Ishikawa (cell line): ENCODE measurements at regions not wholly inside any gene's neighbourhood (a gene's known extent, or its start where the extent isn't known, plus 50 kb on each side); places are given as distances from the start of the nearest gene placed in this dataset.

Experiments
- EP300 ChIP-seq: IDR thresholded peaks from 2 replicates; pipeline ENCODE4 v1.6.1; 2012; ENCODE audit warnings: borderline replicate concordance
- NFIC ChIP-seq: IDR thresholded peaks from 2 replicates; pipeline ENCODE4 v1.6.1; 2012
- TCF12 ChIP-seq: IDR thresholded peaks from 2 replicates; pipeline ENCODE4 v1.6.1; 2012; ENCODE audit warnings: low read depth
- TF ChIP-seq, protein P1 (sequence below): IDR thresholded peaks from 2 replicates; pipeline ENCODE4 v1.6.1; 2012

DNA sequence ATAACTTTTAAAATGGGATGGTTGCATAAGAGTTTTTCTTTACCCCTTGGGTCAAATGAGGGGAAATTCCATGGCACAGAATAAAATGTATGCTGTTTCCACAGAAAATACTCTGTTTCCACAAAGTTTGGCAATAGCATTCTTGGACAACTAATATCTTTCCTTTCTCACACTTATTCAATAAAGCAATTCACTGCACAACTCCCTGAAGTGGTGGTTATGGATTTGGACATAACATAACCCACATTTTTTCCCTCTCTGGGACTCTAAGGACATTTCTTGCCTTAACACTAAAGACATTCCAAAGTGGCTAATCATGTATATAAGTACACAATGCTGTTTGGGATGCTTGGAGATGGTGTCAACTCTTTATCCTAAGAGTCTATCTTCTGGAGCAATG is 51.7 kb upstream of the GPM6B start:
- no peak for TF ChIP-seq EP300
- no peak for TF ChIP-seq TCF12
- TF ChIP-seq NFIC = no peak
- TF ChIP-seq, protein P1, sequence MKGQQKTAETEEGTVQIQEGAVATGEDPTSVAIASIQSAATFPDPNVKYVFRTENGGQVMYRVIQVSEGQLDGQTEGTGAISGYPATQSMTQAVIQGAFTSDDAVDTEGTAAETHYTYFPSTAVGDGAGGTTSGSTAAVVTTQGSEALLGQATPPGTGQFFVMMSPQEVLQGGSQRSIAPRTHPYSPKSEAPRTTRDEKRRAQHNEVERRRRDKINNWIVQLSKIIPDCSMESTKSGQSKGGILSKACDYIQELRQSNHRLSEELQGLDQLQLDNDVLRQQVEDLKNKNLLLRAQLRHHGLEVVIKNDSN = no peak
